Motor neuron (in vitro differentiated cells): ENCODE measurements at regions not wholly inside any gene's neighbourhood (a gene's known extent, or its start where the extent isn't known, plus 50 kb on each side); places are given as distances from the start of the nearest gene placed in this dataset.

Experiments
- ATAC-seq, 8 experiments: fragments of 200-7000 bp; cut with Tn5 transposase; replicated peaks in 6 of 8; 2 replicates each; pipeline ENCODE4 v1.8.0; 2021; ENCODE audit warnings: mild to moderate bottlenecking in 8 of 8, moderate library complexity in 8 of 8
- H3K27ac ChIP-seq, 2 donors: fragments of 250-450 bp; sonication (Bioruptor Pico); 2 replicates each; pipeline ENCODE4 v1.9.0; 2021; ENCODE audit warnings: antibody characterized with exemption in 2 of 2, mild to moderate bottlenecking in 2 of 2, moderate library complexity in 1 of 2
- H3K4me1 ChIP-seq, 2 donors: fragments of 250-450 bp; sonication (Bioruptor Pico); replicated peaks in 1 of 2; 2 replicates each; pipeline ENCODE4 v1.6.1; 2021; ENCODE audit warnings: antibody characterized with exemption in 2 of 2, mild to moderate bottlenecking in 2 of 2, moderate library complexity in 1 of 2
- H3K4me3 ChIP-seq, 5 donors: fragments of 250-450 bp; sonication (Bioruptor Pico); 2 replicates each; pipeline ENCODE4 v1.9.0; 2021; ENCODE audit warnings: antibody characterized with exemption in 5 of 5, mild to moderate bottlenecking in 5 of 5, moderate library complexity in 4 of 5
- WGBS, 10 experiments: fragments of 450-650 bp; shearing (Covaris generic); methylation state at CpG; one replicate each; pipeline ENCODE4 v1.0.0; 2022; 5-methylcytosine and 5-hydroxymethylcytosine counted together
- in situ Hi-C, 9 experiments: fragments of 400-800 bp; cut with MboI; loops; one replicate each; pipeline ENCODE4 v1.15.0; 2021; ENCODE audit warnings: low sequenced_read_pairs in 9 of 9, low pct_unique_long_range_greater_than_20kb in 2 of 9; ENCODE audit not compliant: unreplicated experiment in 9 of 9

DNA sequence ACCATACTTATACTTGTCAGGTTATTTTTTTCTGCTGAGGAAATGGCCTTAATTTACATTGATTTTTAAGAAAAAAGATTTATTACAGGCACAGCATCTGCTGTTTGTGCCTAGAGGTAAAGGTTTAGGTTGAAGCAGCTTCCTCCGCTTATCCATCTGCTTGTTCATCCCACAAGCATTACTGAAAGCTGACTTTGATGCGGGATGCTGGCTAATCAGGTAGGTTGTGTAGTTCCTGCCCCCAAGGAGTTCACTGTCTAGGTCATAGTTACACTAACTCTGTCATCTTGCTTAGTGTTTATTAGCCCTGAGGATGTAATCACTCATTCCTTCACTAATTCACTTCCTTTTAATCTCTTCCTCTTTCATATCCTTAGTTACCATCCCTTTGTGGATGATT lies 377.7 kb upstream of the KAZN start:
- H3K4me1 ChIP-seq, result no peaks in the 10 kb centered on the region
- H3K4me3 ChIP-seq, result no peak overlapping the region
- 13 to 92% (median 78%) methylated on average over 1 to 2 of the region's 2 CpGs; no CpG with 5 or more reads in 1 of the 10 experiments for WGBS, 10 experiments
- H3K27ac ChIP-seq, result no peak overlapping the region
- in situ Hi-C loops, result no loop called here
- ATAC-seq, result no peak

DNA sequence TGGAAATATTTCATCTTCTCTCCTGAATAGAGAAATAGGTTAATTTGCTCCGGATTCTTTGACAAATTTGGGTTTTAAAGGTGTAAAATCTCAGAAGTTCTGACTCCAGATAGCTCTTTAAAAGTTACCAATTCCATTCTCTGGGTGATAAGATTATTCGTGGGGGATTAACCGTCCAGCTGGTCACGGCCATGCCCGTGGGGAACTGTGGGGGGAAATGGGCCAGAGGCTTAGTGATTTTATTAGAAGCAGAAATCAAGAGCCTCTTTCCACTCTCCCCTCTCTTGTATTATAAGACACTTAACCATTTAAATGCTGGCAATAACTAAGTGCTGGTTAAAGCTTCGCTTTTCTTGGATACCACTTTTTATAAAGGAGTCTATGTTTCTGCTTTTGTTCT lies 376.4 kb upstream of the KAZN start:
- no peak overlapping the region for H3K27ac ChIP-seq

DNA sequence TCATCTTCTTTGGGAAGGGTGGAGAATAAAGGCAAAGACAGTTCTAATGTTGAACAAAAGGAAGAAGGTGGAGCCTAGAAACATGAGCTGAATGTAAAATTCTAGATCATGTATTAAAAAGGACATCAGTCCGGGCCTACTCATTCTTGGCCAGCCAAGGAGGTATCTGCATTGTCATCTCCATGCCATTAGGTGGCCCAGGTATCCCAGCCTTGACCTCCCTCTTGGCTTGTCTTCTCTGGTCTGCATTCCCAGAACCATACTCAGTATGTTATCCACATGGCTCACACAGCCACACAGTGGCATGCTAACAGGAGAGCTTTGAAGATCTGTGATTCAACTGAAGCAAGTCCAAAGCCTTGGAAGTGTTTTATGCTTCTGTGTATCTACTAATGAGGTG lies 369.8 kb upstream of the KAZN start:
- in situ Hi-C loops, result no loop called here
- H3K4me1 ChIP-seq, result no peaks in the 10 kb centered on the region
- WGBS, 10 experiments, result 20 to 100% (median 92%) methylated on average over 1 of the region's 1 CpG; no CpG with 5 or more reads in 5 of the 10 experiments

More for the DNA sequence above, 376.4 kb upstream of the KAZN start:
- no peak for ATAC-seq
- Histone ChIP-seq H3K4me3 (no peak overlapping the region), H3K4me1 (no peaks in the 10 kb centered on the region)
- in situ Hi-C loops, result no loop called here
- 11 to 84% (median 67%) methylated on average over 5 to 6 of the region's 6 CpGs for WGBS, 10 experiments

DNA sequence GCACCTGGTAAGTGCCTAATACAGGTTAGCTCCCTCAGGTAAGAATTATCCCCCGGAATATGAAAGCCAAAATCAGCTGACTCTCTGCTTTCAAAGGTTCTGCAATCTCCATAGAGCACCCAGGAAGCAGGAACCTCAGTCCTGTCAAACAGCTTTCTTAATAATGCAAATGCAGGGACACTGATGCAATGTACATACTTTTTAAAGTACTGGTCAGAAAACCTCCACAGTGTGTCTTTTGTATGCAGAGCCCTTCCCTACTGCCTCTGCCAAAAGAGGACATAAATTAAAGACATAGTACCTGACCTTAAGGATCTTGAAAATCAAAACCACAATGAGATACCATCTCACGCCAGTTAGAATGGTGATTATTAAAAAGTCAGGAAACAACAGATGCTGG lies 365.0 kb upstream of the KAZN start:
- peak in 2 of 8 experiments; percentile 57 to 71 for ATAC-seq
- in situ Hi-C loops, result no loop called here
- Histone ChIP-seq H3K4me3 (no peak overlapping the region), H3K27ac (no peak overlapping the region), H3K4me1 (peaks cover 3 to 7% of the 10 kb centered on the region in 2 donors)
- WGBS, 10 experiments, result 17 to 100% (median 74%) methylated on average over 1 to 2 of the region's 2 CpGs; no CpG with 5 or more reads in 2 of the 10 experiments

More for the DNA sequence above, 369.8 kb upstream of the KAZN start:
- H3K27ac ChIP-seq, result no peak overlapping the region
- no peak overlapping the region for H3K4me3 ChIP-seq
- ATAC-seq, result no peak

DNA sequence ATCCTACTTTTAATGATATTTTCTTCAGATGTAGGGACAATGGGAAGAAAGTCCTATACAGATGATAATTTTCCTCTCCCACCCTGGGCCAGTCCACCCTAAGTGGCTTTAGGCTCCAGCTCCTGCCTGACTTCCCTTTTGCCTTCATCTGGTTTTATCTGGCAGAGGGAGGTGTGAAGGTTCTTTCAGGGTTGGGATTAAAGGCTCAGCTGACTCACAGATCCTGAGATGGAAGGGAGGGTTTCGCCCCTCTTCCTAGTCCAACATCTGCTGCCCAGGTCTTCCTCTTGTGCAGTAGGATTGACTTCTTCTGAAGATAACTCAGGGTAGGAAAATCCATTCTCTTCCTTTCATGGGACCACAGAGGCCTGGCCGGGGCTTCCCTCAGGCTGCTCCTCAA lies 362.4 kb upstream of the KAZN start:
- ATAC-seq, result peak in 4 of 8 experiments; percentile 21 to 55 (median 42)
- 8 to 90% (median 83%) methylated on average over 1 to 2 of the region's 2 CpGs; no CpG with 5 or more reads in 4 of the 10 experiments for WGBS, 10 experiments

DNA sequence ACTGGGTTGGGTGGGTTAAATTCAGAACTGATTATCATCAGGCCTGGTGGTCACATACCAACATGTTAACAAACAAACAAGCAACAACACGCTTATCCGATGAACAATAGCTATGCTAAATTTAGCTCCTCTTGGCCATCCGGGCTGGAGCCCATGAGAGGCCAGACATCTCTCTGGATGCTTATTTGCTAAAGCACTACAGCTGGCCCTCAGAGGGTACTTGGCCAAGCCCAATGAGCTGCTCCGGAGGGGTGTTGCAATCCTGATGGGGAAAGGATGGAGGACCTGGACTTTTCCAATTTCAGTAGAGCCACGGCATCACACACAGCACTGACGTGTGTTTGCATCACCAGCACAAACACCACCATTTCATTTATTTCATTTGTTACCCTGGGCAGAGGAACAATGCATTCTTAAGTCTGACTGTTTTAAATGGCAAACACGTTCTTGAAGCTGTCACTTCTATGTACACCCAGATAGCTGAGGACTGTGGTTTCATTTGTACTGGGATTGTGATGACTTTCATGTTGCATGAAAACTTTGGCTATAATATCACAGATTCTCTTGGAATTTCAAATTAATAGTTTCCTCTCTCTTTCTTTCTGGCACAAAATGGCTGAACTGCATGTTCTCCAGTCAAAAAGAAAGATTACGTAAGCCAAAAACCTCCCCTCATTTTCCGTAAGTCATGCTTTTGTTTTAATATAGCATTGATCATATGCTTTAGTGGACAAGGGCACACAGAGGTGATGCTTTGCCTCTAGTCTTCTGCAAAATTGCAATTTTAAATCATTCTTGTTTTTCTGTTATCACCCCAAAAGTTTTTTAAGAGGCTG lies 359.8 kb upstream of the KAZN start:
- peaks cover 17 to 20% of the 10 kb centered on the region in 2 donors for H3K4me1 ChIP-seq

More for the DNA sequence above, 362.4 kb upstream of the KAZN start:
- in situ Hi-C loops, result no loop called here
- no peak overlapping the region for H3K4me3 ChIP-seq
- peaks cover 3 to 7% of the 10 kb centered on the region in 2 donors for H3K4me1 ChIP-seq
- no peak overlapping the region for H3K27ac ChIP-seq

DNA sequence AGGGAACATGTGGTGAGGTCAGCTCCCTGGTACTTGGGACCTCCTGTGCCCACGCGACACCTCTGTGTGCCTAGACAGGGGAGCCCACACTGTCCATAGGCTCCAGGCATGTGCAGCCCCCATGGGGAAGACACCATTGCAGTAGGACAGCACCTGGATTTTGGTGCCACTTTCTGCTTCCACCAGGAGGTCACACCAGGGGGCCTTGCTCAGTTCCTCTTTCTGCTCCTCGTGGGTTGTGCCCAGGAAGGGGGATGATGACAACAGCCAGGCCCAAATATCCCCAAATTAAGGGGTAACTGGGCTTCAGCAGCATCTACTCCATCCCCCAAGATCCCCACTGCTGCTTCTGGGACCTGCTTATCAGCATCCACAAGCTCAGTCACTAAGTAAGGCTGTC lies 358.2 kb upstream of the KAZN start:
- H3K4me1 ChIP-seq, result peaks cover 17 to 20% of the 10 kb centered on the region in 2 donors
- no peak overlapping the region for H3K4me3 ChIP-seq
- in situ Hi-C loops, result no loop called here
- no peak for ATAC-seq
- WGBS, 10 experiments, result 40 to 100% (median 80%) methylated on average over 1 to 3 of the region's 3 CpGs; no CpG with 5 or more reads in 3 of the 10 experiments
- H3K27ac ChIP-seq, result no peak overlapping the region

More for the DNA sequence above, 359.8 kb upstream of the KAZN start:
- no peak overlapping the region for H3K27ac ChIP-seq
- peak in 1 of 8 experiments; percentile 32 for ATAC-seq
- 45 to 95% (median 89%) methylated on average over 1 to 9 of the region's 9 CpGs; no CpG with 5 or more reads in 1 of the 10 experiments for WGBS, 10 experiments
- in situ Hi-C loops, result no loop called here
- H3K4me3 ChIP-seq, result no peak overlapping the region

DNA sequence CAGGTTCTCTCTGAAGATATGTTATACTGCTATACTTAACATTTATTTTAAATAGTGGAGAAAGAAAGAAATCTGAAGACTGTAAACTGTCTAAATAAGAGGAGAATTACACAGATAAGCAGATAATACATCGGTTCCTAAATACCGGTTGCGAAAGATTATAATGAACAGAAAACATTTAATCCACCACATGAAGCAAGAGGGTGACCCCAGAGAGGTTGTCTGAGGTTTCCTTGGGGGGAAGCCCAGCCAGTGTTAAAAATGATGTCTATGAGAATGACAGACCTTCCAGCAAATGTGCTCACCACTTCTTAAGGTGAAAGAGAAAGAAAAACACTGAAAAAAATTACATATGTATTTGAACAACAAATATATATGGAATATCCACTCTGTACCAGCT lies 356.4 kb upstream of the KAZN start:
- in situ Hi-C loops, result no loop called here
- H3K4me3 ChIP-seq, result no peak overlapping the region
- no peak for ATAC-seq
- WGBS, 10 experiments, result 42 to 98% (median 83%) methylated on average over 1 to 3 of the region's 3 CpGs; no CpG with 5 or more reads in 1 of the 10 experiments
- no peak overlapping the region for H3K27ac ChIP-seq
- H3K4me1 ChIP-seq, result peaks cover 15% of the 10 kb centered on the region in 2 donors

DNA sequence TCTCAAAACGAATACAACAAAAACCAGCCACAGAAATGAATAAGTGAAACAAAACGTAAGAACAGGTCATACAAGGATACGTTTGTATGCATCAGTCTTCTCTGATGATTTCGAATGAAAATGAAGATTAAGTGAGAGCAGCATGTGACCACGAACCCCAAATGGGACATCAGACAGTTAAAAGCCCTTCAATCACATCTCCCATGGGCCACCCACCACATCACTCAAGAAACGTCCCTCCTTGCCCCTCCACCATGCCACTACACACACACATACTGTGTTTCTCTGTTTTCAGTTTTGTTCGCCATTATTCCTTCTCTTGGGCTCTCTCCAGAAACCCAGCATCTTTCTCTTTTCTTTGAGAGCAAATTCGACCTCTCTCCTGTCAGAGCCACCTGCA lies 355.6 kb upstream of the KAZN start:
- no peak overlapping the region for H3K4me3 ChIP-seq
- peaks cover 13 to 14% of the 10 kb centered on the region in 2 donors for H3K4me1 ChIP-seq
- no peak overlapping the region for H3K27ac ChIP-seq
- ATAC-seq, result no peak
- WGBS, 10 experiments, result 14 to 85% (median 51%) methylated on average over 1 to 8 of the region's 8 CpGs; no CpG with 5 or more reads in 1 of the 10 experiments
- in situ Hi-C loops, result no loop called here

DNA sequence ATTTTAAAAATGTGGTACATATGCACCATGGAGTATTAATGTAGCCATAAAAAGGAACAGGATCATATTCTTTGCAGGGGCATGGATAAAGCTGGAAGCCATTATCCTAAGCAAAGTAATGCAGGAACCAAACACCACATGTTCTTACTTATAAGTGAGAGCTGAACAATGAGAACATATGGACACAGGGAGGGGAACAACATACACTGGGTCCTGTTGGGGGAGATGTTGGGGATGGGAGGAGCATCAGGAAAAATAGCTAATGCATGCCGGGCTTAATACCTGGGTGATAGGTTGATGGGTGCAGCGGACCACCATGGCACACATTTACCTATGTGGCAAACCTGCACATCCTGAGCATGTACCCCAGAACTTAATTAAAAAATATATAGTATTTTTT lies 352.5 kb upstream of the KAZN start:
- Histone ChIP-seq H3K27ac (no peak overlapping the region), H3K4me1 (peaks cover 13 to 14% of the 10 kb centered on the region in 2 donors), H3K4me3 (no peak overlapping the region)
- in situ Hi-C loops, result no loop called here
- WGBS, 10 experiments, result 83 to 100% (median 93%) methylated on average over 1 to 2 of the region's 2 CpGs; no CpG with 5 or more reads in 4 of the 10 experiments
- no peak for ATAC-seq

DNA sequence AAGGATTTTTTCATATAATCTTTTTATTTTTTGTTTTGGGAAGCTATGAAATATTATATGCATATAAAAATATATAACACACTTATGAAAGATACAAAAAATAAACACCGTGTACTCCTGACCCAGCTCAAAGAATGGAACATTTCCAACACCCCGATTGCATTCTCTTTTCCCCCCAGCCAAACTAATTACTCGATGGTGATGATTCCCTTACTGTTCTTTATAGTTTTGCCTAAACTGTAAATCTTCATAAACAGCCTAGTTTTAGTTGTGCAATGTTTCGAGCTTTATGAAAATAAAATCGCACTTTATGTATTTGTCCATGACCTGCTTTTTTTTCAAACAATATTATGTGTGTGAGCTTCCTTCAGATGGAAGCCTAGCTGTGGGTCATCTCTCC lies 352.0 kb upstream of the KAZN start:
- WGBS, 10 experiments, result 2 to 100% (median 85%) methylated on average over 1 to 5 of the region's 5 CpGs
- Histone ChIP-seq H3K4me3 (no peak overlapping the region), H3K27ac (no peak overlapping the region), H3K4me1 (peaks cover 13 to 14% of the 10 kb centered on the region in 2 donors)
- ATAC-seq, result no peak
- in situ Hi-C loops, result no loop called here

DNA sequence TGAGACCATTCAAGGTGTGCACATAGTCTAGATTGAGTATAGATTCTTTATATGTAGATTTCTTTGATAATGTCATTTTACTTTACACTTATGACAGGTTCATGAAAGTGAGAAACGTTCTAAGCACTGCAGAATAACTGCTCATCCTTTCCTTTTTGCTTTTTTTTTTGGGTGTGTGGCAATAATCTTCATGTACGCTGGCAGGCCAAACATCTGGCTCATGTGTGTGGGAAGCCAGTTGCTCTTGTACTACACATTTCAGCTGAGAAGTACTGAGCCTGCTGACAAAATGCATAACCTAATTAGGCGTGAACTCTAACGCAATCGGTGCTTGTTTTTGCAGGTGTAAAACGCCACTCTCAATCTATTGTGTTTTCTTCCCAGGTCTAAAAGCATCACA lies 350.8 kb upstream of the KAZN start:
- H3K27ac ChIP-seq, result no peak overlapping the region
- 8 to 78% (median 45%) methylated on average over 5 to 6 of the region's 6 CpGs; no CpG with 5 or more reads in 3 of the 10 experiments for WGBS, 10 experiments
- peaks cover 5 to 9% of the 10 kb centered on the region in 2 donors for H3K4me1 ChIP-seq
- in situ Hi-C loops, result no loop called here
- no peak for ATAC-seq
- no peak overlapping the region for H3K4me3 ChIP-seq

DNA sequence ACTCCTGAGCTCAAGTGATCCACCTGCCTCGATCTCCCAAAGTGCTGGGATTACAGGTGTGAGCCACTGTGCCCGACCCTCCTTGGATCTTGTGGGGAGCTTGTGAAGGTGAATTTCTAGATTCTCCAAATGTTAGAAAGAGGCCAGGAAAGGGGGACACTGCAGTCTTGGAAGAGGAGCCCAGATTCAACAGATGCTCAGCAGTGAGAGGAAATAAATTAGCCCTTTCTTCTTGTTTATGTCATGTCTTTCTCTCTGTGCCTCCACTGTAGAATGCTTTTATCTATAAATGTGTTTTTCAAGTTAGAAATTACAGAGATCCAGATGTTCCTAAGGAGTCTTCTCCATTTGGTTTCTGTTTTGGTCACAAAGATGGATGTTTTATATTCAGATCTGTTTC lies 346.6 kb upstream of the KAZN start:
- no peak for ATAC-seq
- in situ Hi-C loops, result no loop called here
- Histone ChIP-seq H3K4me1 (peaks cover 0 to 17% of the 10 kb centered on the region in 2 donors), H3K27ac (no peak overlapping the region), H3K4me3 (no peak overlapping the region)
- WGBS, 10 experiments, result 8 to 100% (median 86%) methylated on average over 1 to 2 of the region's 2 CpGs; no CpG with 5 or more reads in 4 of the 10 experiments
